ENCODE measurements at regions not wholly inside any gene's neighbourhood (a gene's known extent, or its start where the extent isn't known, plus 50 kb on each side); places are given as distances from the start of the nearest gene placed in this dataset.
A peak's percentile ranks its signal among the peaks of the same experiment; 100 is the strongest.

- H3K4me3 Mint-ChIP-seq: peak overlapping the region; percentile 73
These were observed 195.7 kb upstream of the KLF6 start for GRCh38 chr10:3980660-3981059.

GRCh38 chr10:3980144-3980543 lies 195.1 kb upstream of the KLF6 start:
- Mint-ChIP-seq H3K4me3 (peak overlapping the region; percentile 73), H3K27me3 (ENCODE audit: low read depth in 2 of 2) (no peaks in the 10 kb centered on the region), H3K27ac (peak overlapping the region; percentile 73 to 74), H3K36me3 (no peaks in the 10 kb centered on the region), H3K9me3 (no peaks in the 10 kb centered on the region), H3K4me1 (peaks cover 41 to 42% of the 10 kb centered on the region in 2 donors)
- Histone ChIP-seq H3K36me3 (ENCODE audit: control insufficient read depth, insufficient read depth, low read length) (no peaks in the 10 kb centered on the region), H3K4me3 (ENCODE audit: low read length) (no peak overlapping the region), H3K9me3 (ENCODE audit: control insufficient read depth, insufficient read depth, low read length) (no peaks in the 10 kb centered on the region), H3K27ac (ENCODE audit: low read length) (no peak overlapping the region), H3K4me1 (ENCODE audit: control insufficient read depth, insufficient read depth, low read length) (peaks cover 24% of the 10 kb centered on the region), H3K27me3 (ENCODE audit: control insufficient read depth, insufficient read depth, low read length) (no peaks in the 10 kb centered on the region)
- no peak for TF ChIP-seq CTCF (IDR thresholded peaks at IDR 0.05)
- ATAC-seq (no peak), DNase-seq (no peak)
- intact Hi-C loops (cut with micrococcal nuclease): loop anchor here (5.0 kb wide), 1 partner anchor 33 kb away; no protein-coding TSS in a partner anchor
- WGBS (ENCODE audit: insufficient coverage): 49% methylated on average over 3 of the region's 4 CpGs

More at GRCh38 chr10:3980660-3981059, 195.7 kb upstream of the KLF6 start:
- Histone ChIP-seq H3K27ac (ENCODE audit: low read length) (no peak overlapping the region), H3K9me3 (ENCODE audit: control insufficient read depth, insufficient read depth, low read length) (no peaks in the 10 kb centered on the region), H3K36me3 (ENCODE audit: control insufficient read depth, insufficient read depth, low read length) (no peaks in the 10 kb centered on the region), H3K4me3 (ENCODE audit: low read length) (no peak overlapping the region), H3K4me1 (ENCODE audit: control insufficient read depth, insufficient read depth, low read length) (peaks cover 24% of the 10 kb centered on the region), H3K27me3 (ENCODE audit: control insufficient read depth, insufficient read depth, low read length) (no peaks in the 10 kb centered on the region)
- H3K9me3 Mint-ChIP-seq: no peaks in the 10 kb centered on the region
- peak in 1 of 2 donors; percentile 30 for DNase-seq
- no peak for TF ChIP-seq CTCF (IDR thresholded peaks at IDR 0.05)
- WGBS (ENCODE audit: insufficient coverage): no CpG with 5 or more reads among the region's 1 CpG
- peak overlapping the region; percentile 73 to 74 for H3K27ac Mint-ChIP-seq
- H3K4me1 Mint-ChIP-seq: peaks cover 41 to 42% of the 10 kb centered on the region in 2 donors
- ATAC-seq: peak; percentile 52 to 68 (median 54)
- intact Hi-C loops (cut with micrococcal nuclease): loop anchor here (5.0 kb wide), 1 partner anchor 33 kb away; no protein-coding TSS in a partner anchor
- H3K36me3 Mint-ChIP-seq: no peaks in the 10 kb centered on the region
- no peaks in the 10 kb centered on the region for H3K27me3 Mint-ChIP-seq (ENCODE audit: low read depth in 2 of 2)

GRCh38 chr10:3978761-3979160 lies 193.8 kb upstream of the KLF6 start:
- 71% methylated on average over 4 of the region's 4 CpGs for WGBS (ENCODE audit: insufficient coverage)
- TF ChIP-seq CTCF (IDR thresholded peaks at IDR 0.05): no peak
- Mint-ChIP-seq H3K9me3 (no peaks in the 10 kb centered on the region), H3K4me1 (peaks cover 41 to 42% of the 10 kb centered on the region in 2 donors), H3K4me3 (no peak overlapping the region), H3K27me3 (ENCODE audit: low read depth in 2 of 2) (no peaks in the 10 kb centered on the region), H3K36me3 (no peaks in the 10 kb centered on the region), H3K27ac (peak overlapping the region in 1 of 2 donors; percentile 74)
- Histone ChIP-seq H3K27me3 (ENCODE audit: control insufficient read depth, insufficient read depth, low read length) (no peaks in the 10 kb centered on the region), H3K4me1 (ENCODE audit: control insufficient read depth, insufficient read depth, low read length) (peaks cover 24% of the 10 kb centered on the region), H3K9me3 (ENCODE audit: control insufficient read depth, insufficient read depth, low read length) (no peaks in the 10 kb centered on the region), H3K27ac (ENCODE audit: low read length) (no peak overlapping the region), H3K4me3 (ENCODE audit: low read length) (no peak overlapping the region), H3K36me3 (ENCODE audit: control insufficient read depth, insufficient read depth, low read length) (no peaks in the 10 kb centered on the region)
- DNase-seq (peak in 1 of 2 donors; percentile 47), ATAC-seq (peak in 1 of 3 donors; percentile 54)
- intact Hi-C loops (cut with micrococcal nuclease): no loop called here

- Mint-ChIP-seq H3K4me1 (peaks cover 41 to 42% of the 10 kb centered on the region in 2 donors), H3K27ac (no peak overlapping the region), H3K4me3 (no peak overlapping the region), H3K36me3 (no peaks in the 10 kb centered on the region), H3K9me3 (no peaks in the 10 kb centered on the region), H3K27me3 (ENCODE audit: low read depth in 2 of 2) (no peaks in the 10 kb centered on the region)
- no peak for TF ChIP-seq CTCF (IDR thresholded peaks at IDR 0.05)
- intact Hi-C loops (cut with micrococcal nuclease): no loop called here
- ATAC-seq: no peak
- DNase-seq: no peak
- WGBS (ENCODE audit: insufficient coverage): 100% methylated on average over 1 of the region's 1 CpG
- no peak overlapping the region for H3K27ac ChIP-seq (ENCODE audit: low read length)
- H3K36me3 ChIP-seq (ENCODE audit: control insufficient read depth, insufficient read depth, low read length): no peaks in the 10 kb centered on the region
- H3K9me3 ChIP-seq (ENCODE audit: control insufficient read depth, insufficient read depth, low read length): no peaks in the 10 kb centered on the region
- peaks cover 24% of the 10 kb centered on the region for H3K4me1 ChIP-seq (ENCODE audit: control insufficient read depth, insufficient read depth, low read length)
- H3K27me3 ChIP-seq (ENCODE audit: control insufficient read depth, insufficient read depth, low read length): no peaks in the 10 kb centered on the region
- H3K4me3 ChIP-seq (ENCODE audit: low read length): no peak overlapping the region
These were observed 193.2 kb upstream of the KLF6 start for GRCh38 chr10:3978174-3978573.

Data from natural killer cell (primary cell).